Thymus (tissue), 11 donors: ENCODE measurements at regions not wholly inside any gene's neighbourhood (a gene's known extent, or its start where the extent isn't known, plus 50 kb on each side); places are given as distances from the start of the nearest gene placed in this dataset.

ENCODE experiments used
- DNase-seq, 9 donors: peaks; one replicate each; pipeline ENCODE4 v3.0.0-alpha.2; 2013; ENCODE audit warnings: low spot score in 9 of 9, low read depth in 6 of 9, missing footprints in 1 of 9
- H3K27ac ChIP-seq, 2 donors: one replicate each; pipeline ENCODE4 v1.5.1; 2013; ENCODE audit warnings: control low read depth in 1 of 2, low read depth in 1 of 2, low read length in 1 of 2, mild to moderate bottlenecking in 1 of 2, moderate library complexity in 1 of 2
- H3K27me3 ChIP-seq, 2 donors: one replicate each; pipeline ENCODE4 v1.5.1; 2013; ENCODE audit warnings: low read length in 1 of 2; ENCODE audit not compliant: control insufficient read depth in 2 of 2, insufficient read depth in 1 of 2
- H3K36me3 ChIP-seq, 2 donors: one replicate each; pipeline ENCODE4 v1.5.1; 2013; ENCODE audit warnings: low read length in 1 of 2, mild to moderate bottlenecking in 1 of 2, moderate library complexity in 1 of 2; ENCODE audit not compliant: control insufficient read depth in 2 of 2, insufficient read depth in 2 of 2
- H3K4me1 ChIP-seq, 2 donors: one replicate each; pipeline ENCODE4 v1.5.1; 2013; ENCODE audit warnings: low read length in 2 of 2; ENCODE audit not compliant: control insufficient read depth in 2 of 2, insufficient read depth in 2 of 2
- H3K4me3 ChIP-seq, 2 donors: one replicate each; pipeline ENCODE4 v1.5.1; 2013; ENCODE audit warnings: low read length in 2 of 2, control low read depth in 1 of 2, mild to moderate bottlenecking in 1 of 2
- H3K9me3 ChIP-seq, 2 donors: one replicate each; pipeline ENCODE4 v1.5.1; 2013; ENCODE audit warnings: low read length in 1 of 2, mild to moderate bottlenecking in 1 of 2; ENCODE audit not compliant: control insufficient read depth in 2 of 2, insufficient read depth in 1 of 2
- WGBS: extraction: QIAGEN DNeasy Blood & Tissue Kit; methylation state at CpG from one replicate; pipeline ENCODE4 v1.1.7; 2013; 5-methylcytosine and 5-hydroxymethylcytosine counted together
- donor health status: healthy.

DNA sequence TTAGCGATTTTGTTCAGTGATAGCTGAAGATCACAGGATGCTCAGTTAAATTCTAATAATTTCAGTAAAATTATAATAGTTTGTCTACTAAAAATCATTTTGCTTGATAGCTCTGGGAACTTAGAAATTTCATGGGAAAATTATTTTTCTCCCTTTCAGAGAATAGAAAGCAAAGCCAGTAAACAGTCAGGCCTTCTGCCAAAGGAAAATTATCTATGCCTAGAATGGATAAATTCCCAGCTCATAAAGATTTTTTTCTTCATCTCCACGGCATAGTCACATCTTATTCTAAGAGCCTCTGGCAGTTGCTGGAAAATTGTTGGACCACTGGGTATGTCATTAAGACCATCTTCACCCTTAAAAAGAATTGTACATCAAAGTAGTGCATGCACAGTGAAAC, 169.6 kb upstream of the ANO3 start:
- 95% methylated on average over 2 of the region's 2 CpGs for WGBS
- H3K27me3 ChIP-seq: no peaks in the 10 kb centered on the region
- no peak for DNase-seq

DNA sequence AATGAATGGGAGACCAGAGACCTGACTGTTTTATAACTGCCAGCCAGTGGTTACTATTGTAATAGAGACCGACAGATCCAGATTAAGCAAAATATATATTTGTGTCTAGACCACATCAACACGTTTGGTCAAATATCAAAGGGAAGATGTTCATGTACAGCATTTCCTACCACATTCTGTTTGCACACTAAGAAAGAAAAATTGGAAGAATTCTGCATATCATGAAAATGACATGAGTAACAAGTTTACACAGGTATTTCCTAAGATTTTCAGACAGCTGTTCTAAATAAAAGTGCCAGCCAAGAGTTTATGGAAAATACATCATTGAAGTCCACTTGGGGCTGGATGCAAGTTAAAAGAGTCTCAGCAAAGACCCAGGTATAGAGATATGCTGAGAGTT, 145.5 kb upstream of the ANO3 start:
- no peak overlapping the region for H3K27ac ChIP-seq
- H3K36me3 ChIP-seq: no peaks in the 10 kb centered on the region
- no peak for DNase-seq
- no peak overlapping the region for H3K4me3 ChIP-seq
- no peaks in the 10 kb centered on the region for H3K4me1 ChIP-seq
- WGBS: 81% methylated on average over 2 of the region's 2 CpGs
- H3K9me3 ChIP-seq: no peaks in the 10 kb centered on the region
- no peaks in the 10 kb centered on the region for H3K27me3 ChIP-seq

More for the DNA sequence above, 169.6 kb upstream of the ANO3 start:
- Histone ChIP-seq H3K9me3 (no peaks in the 10 kb centered on the region), H3K27ac (no peak overlapping the region), H3K4me3 (no peak overlapping the region), H3K4me1 (no peaks in the 10 kb centered on the region), H3K36me3 (no peaks in the 10 kb centered on the region)

GRCh38 chr11:26187639-26188038, 144.3 kb upstream of the ANO3 start:
- H3K27ac ChIP-seq: no peak overlapping the region
- DNase-seq: no peak
- H3K4me1 ChIP-seq: no peaks in the 10 kb centered on the region
- H3K4me3 ChIP-seq: no peak overlapping the region
- H3K9me3 ChIP-seq: no peaks in the 10 kb centered on the region
- 52% methylated on average over 2 of the region's 2 CpGs for WGBS
- no peaks in the 10 kb centered on the region for H3K27me3 ChIP-seq
- no peaks in the 10 kb centered on the region for H3K36me3 ChIP-seq

- Histone ChIP-seq H3K27me3 (no peaks in the 10 kb centered on the region), H3K36me3 (no peaks in the 10 kb centered on the region), H3K27ac (no peak overlapping the region), H3K4me3 (no peak overlapping the region), H3K9me3 (no peaks in the 10 kb centered on the region), H3K4me1 (no peaks in the 10 kb centered on the region)
- no peak for DNase-seq
These were observed 143.4 kb upstream of the ANO3 start for GRCh38 chr11:26188554-26188953.

DNA sequence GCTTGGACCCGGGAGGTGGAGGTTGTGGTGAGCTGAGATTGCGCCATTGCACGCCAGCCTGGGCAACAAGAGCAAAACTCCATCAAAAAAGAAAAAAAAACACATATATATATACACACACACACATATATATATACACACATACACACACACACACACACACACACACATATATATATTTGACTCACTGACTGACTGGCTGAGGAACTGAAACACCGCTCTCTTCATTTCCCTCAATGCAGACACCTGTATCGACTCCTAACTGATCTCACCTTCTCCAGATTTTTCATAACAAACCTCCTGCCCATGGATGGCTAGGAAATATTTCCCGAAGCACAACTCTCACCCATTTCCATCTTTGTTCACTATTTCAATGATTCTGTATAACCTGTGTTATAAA, 140.7 kb upstream of the ANO3 start:
- H3K4me1 ChIP-seq: no peaks in the 10 kb centered on the region
- no peaks in the 10 kb centered on the region for H3K27me3 ChIP-seq
- H3K36me3 ChIP-seq: no peaks in the 10 kb centered on the region
- H3K9me3 ChIP-seq: no peaks in the 10 kb centered on the region
- no peak overlapping the region for H3K27ac ChIP-seq
- no peak overlapping the region for H3K4me3 ChIP-seq
- DNase-seq: no peak
- WGBS: 93% methylated on average over 6 of the region's 6 CpGs

DNA sequence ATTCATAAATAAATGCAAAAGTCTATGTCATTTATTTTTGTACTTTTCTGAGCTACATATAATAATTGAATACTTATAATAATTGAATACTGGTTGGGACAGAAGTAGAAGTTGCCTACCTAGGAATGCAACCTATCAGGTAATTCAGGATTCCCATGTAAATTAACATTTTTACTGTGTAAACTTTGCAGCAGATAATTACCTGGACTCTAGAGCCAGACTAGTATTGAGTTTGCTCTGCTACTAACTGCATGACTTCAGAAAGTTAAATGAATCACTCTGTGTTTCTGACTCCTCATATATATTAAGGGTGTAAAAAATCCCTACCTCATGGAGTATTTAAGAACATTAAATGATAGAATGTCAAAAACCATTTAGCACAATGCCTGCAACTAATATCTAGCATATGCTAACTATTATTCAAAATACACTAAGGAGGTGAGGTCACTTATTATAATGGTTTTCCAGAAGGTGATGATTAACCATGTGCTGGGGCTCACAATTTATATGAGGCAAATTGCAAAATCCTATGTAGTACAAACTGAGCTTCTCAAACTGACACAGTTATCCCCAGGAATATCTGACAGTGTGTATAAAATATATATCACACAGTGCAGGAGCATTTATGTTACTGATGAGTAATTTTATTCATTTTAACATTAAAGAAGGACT, 138.1 kb upstream of the ANO3 start:
- Histone ChIP-seq H3K4me1 (no peaks in the 10 kb centered on the region), H3K27ac (no peak overlapping the region), H3K36me3 (no peaks in the 10 kb centered on the region), H3K27me3 (no peaks in the 10 kb centered on the region), H3K4me3 (no peak overlapping the region), H3K9me3 (no peaks in the 10 kb centered on the region)
- DNase-seq: no peak

DNA sequence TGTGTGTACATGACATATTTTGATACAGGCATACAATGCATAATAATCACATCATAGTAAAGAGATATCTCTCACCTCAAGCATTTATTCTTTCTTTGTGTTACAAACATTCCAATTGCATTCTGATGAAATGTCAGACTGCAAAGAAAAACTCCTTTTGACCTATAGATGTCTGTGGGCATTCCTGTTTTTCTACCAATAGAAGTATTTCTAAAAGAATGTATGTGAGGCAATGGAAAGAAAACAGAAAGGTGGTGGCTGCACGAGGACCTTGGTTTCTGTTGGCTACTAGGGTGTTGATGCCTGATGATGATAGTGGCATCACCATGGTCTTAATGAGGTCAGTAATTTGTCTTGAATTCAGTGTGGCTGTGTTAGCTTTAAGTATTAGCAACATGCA, 137.0 kb upstream of the ANO3 start:
- H3K9me3 ChIP-seq: no peaks in the 10 kb centered on the region
- H3K36me3 ChIP-seq: no peaks in the 10 kb centered on the region
- no peak overlapping the region for H3K27ac ChIP-seq
- no peaks in the 10 kb centered on the region for H3K4me1 ChIP-seq
- H3K27me3 ChIP-seq: no peaks in the 10 kb centered on the region
- WGBS: 88% methylated on average over 1 of the region's 1 CpG
- DNase-seq: no peak
- no peak overlapping the region for H3K4me3 ChIP-seq

DNA sequence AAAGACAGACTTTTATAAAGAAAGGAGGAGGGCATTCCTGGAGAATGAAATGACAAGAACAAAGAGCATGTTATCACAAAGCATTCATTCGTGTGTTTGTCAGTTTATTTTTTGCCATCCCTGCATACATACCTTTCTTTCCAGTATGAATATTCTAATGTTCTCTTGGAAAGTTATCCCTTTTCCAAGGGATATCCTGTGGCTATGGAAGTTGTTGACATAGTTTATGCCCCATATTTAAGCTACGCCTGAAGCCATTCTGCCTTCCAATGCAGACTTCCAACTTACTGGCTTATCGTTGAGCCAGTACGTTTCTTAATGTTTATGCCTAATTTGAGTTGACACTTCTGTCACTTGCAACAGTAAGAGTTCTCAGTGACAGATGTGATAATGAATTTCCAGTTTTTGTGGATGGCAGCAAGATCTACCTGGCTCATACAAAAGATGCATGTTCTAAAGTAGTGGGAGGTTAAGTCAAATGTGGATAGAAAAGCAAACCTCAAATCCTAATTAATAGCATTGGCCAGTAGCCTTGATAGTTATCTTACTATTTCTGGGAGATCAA, 133.3 kb upstream of the ANO3 start:
- no peak for DNase-seq
- 94% methylated on average over 4 of the region's 4 CpGs for WGBS
- Histone ChIP-seq H3K4me3 (no peak overlapping the region), H3K27ac (no peak overlapping the region), H3K4me1 (no peaks in the 10 kb centered on the region), H3K9me3 (no peaks in the 10 kb centered on the region), H3K36me3 (no peaks in the 10 kb centered on the region), H3K27me3 (no peaks in the 10 kb centered on the region)

- 86% methylated on average over 4 of the region's 4 CpGs for WGBS
- Histone ChIP-seq H3K4me1 (no peaks in the 10 kb centered on the region), H3K4me3 (no peak overlapping the region), H3K27me3 (no peaks in the 10 kb centered on the region), H3K27ac (no peak overlapping the region), H3K36me3 (no peaks in the 10 kb centered on the region), H3K9me3 (no peaks in the 10 kb centered on the region)
- DNase-seq: no peak
These were observed 132.4 kb upstream of the ANO3 start for GRCh38 chr11:26199331-26200095.
